ENCODE measurements at regions not wholly inside any gene's neighbourhood (a gene's known extent, or its start where the extent isn't known, plus 50 kb on each side); places are given as distances from the start of the nearest gene placed in this dataset.

DNA sequence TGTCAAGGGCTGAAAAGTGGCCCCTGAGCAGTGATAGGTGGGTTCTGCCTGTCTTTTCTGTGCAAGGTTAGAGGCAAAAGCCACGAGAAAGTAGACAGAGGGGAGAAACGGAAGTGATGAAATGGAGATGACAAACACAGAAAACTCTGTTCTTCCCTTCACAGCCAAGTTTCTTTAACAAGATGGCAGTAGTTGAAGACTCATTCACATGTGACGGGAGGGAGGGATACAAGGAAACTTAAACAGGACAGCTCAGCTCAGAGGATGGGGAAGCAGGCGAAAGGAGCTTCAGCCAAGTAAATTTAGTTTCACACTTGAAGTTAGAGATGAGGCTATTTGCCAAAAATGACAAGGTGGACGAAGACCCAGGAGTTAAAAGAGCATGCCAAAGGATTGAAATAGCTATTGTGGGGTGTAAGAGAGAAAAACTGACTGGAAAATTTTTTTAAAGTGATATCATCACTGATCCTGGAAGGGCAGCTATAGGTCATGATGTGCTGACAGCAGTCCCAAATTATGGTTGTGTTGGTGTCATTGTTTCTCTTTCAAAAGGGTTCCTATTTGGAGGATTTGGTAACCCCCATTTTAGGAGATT is 347.9 kb downstream of the EFNB2 start:
- DNase-seq (ENCODE audit: low read depth) = no peak
- H3K4me3 ChIP-seq (ENCODE audit: control insufficient read depth, low read depth, low read length) = no peak overlapping the region
- TF ChIP-seq, protein P1, sequence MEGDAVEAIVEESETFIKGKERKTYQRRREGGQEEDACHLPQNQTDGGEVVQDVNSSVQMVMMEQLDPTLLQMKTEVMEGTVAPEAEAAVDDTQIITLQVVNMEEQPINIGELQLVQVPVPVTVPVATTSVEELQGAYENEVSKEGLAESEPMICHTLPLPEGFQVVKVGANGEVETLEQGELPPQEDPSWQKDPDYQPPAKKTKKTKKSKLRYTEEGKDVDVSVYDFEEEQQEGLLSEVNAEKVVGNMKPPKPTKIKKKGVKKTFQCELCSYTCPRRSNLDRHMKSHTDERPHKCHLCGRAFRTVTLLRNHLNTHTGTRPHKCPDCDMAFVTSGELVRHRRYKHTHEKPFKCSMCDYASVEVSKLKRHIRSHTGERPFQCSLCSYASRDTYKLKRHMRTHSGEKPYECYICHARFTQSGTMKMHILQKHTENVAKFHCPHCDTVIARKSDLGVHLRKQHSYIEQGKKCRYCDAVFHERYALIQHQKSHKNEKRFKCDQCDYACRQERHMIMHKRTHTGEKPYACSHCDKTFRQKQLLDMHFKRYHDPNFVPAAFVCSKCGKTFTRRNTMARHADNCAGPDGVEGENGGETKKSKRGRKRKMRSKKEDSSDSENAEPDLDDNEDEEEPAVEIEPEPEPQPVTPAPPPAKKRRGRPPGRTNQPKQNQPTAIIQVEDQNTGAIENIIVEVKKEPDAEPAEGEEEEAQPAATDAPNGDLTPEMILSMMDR (IDR thresholded peaks at IDR 0.05; ENCODE audit: control insufficient read depth, insufficient read depth, low read depth, low read length, missing control alignments) = no peak

DNA sequence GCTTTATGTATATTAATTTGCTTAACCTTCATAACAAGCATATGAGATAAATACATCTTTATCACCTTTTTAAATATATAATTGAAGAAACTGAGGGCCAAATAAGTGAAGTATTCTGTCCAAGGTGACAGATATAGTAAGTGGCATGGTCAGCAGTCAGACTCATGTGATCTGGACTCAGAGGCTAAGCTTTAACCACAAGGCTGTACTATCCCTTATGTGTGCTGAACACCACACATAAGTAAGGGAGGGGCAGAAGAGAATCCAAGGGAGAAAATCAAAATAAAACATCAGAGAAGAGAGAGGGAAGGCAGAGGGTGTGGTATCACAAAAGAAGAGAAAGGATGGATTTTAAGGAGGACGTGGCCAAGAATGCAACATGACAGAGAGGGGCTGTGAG is 348.4 kb downstream of the EFNB2 start:
- TF ChIP-seq, protein P1 (IDR thresholded peaks at IDR 0.05; ENCODE audit: control insufficient read depth, insufficient read depth, low read depth, low read length, missing control alignments) = no peak
- DNase-seq (ENCODE audit: low read depth) = no peak

DNA sequence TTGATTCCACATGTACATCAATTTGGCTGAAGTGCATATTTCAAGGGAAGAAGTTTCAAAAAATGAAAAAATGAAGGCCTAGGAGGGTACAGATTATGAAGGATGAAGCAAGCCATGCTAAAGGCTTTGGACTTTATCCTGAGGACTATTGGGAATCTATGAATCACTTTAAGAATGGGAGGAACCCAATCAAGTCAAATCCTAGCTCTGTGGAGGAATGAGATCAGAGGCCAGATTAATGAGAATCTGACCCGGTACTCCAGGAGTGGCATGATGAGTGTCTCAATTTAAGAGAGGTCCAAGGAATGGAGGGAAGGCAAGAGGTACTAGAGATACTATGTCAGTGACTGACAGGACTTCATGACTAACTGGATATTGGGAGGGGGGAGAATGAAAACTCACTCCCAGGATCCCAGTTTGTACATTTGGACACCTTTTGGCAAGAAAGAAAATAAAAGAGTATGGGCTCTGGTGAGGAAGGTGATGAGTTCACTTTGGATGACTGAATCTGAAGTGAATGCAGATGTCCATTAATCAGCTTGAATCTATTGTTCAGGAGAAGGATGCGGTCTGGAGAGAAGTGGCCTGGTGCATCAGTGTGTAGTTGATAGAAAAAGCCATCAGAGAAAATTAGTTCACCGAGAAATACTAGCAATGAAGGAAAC is 349.0 kb downstream of the EFNB2 start:
- no peak for DNase-seq (ENCODE audit: low read depth)
- no peak overlapping the region for H3K4me3 ChIP-seq (ENCODE audit: control insufficient read depth, low read depth, low read length)
- TF ChIP-seq, protein P1 (IDR thresholded peaks at IDR 0.05; ENCODE audit: control insufficient read depth, insufficient read depth, low read depth, low read length, missing control alignments) = no peak

More for the DNA sequence above, 348.4 kb downstream of the EFNB2 start:
- H3K4me3 ChIP-seq (ENCODE audit: control insufficient read depth, low read depth, low read length) = no peak overlapping the region

DNA sequence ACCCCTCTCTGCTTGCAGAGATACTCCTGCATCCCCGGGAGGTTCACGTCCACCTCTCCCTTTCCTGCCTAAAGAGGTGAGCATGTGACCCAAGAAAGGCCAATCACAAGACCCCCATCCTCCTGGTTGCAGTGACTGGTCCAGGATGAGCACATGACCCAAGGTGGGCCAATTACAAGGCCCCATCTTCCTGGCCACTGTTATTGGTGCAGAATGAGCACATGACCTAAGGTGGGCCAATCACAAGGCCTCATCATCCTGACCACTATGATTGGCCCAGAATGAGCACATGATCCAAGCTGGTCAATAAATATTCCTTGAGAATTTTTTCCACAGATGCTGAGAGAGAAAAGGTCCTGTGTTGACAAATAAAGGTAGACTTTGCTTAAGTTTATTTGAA is 350.7 kb downstream of the EFNB2 start:
- TF ChIP-seq, protein P1 (IDR thresholded peaks at IDR 0.05; ENCODE audit: control insufficient read depth, insufficient read depth, low read depth, low read length, missing control alignments) = no peak
- no peak overlapping the region for H3K4me3 ChIP-seq (ENCODE audit: control insufficient read depth, low read depth, low read length)
- DNase-seq (ENCODE audit: low read depth) = no peak

DNA sequence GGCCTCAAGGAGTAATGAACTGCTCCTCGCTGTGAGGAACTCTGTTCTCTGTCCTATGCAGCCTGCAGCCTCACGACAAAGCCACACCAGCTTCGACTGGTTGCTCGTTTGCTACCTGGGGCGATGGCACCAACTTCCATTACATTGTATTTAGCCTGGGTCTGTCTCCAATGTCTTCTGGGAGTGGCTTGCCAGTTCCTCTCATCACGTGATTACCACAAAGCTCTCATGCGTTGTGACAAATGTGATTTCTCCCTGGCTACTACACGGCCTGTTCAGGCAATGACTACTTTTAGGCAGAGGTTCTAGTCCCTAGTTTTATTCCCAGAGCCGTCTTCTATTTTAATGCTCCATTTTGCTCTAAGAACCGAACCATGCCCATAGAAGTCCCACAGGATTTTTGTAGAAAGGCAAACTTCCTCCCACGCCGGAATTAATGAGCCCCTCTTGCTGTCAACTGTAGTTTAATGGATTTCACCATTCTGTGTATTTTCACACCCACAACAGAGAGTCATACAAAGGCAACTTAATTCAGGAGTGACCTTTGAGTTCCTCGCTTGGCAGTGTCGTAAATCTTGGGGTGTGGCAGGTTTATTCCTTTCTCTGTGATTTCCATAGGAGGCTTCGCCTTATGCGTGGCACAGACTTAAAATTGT is 351.9 kb downstream of the EFNB2 start:
- H3K4me3 ChIP-seq (ENCODE audit: control insufficient read depth, low read depth, low read length) = no peak overlapping the region
- TF ChIP-seq, protein P1 (IDR thresholded peaks at IDR 0.05; ENCODE audit: control insufficient read depth, insufficient read depth, low read depth, low read length, missing control alignments) = no peak
- no peak for DNase-seq (ENCODE audit: low read depth)

DNA sequence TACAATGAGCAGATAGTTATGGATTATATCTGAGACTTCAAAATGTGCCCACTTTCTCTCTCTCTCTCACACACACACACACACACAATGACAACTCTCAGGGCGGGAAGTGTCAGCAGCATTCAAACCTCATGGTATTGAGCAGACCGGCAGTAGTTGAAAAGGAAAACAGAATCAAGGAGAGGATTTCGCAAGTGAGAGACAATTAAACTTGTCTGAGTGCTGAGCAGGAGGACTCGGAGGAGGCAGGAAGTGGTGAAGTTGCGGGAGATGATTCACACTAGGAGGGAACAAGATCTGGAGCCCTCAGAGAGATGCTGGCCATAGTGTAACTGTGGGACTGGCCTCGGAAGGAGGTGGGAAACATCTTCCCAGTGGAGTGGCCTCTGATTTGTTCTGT is 353.1 kb downstream of the EFNB2 start:
- TF ChIP-seq, protein P1 (IDR thresholded peaks at IDR 0.05; ENCODE audit: control insufficient read depth, insufficient read depth, low read depth, low read length, missing control alignments) = no peak
- peak; percentile 77 for DNase-seq (ENCODE audit: low read depth)
- no peak overlapping the region for H3K4me3 ChIP-seq (ENCODE audit: control insufficient read depth, low read depth, low read length)

All from AG09309 (cell line).